HCT116 (cell line): ENCODE measurements at regions not wholly inside any gene's neighbourhood (a gene's known extent, or its start where the extent isn't known, plus 50 kb on each side); places are given as distances from the start of the nearest gene placed in this dataset.

Experiments used
- CEBPB ChIP-seq: IDR thresholded peaks from 2 replicates; pipeline ENCODE4 v1.6.1; 2012; ENCODE audit warnings: low read depth
- CTCF ChIP-seq, 3 experiments: fragments of 200-600 bp in 1 of 3; sonication (generic) in 1 of 3; IDR thresholded peaks in 2 of 3; conservative IDR thresholded peaks in 1 of 3; 2 replicates each; pipeline ENCODE4 v1.5.1; 2012 to 2017; ENCODE audit warnings: low read depth in 2 of 3, low read length in 2 of 3, antibody characterized with exemption in 1 of 3, borderline replicate concordance in 1 of 3, control low read depth in 1 of 3, mild to moderate bottlenecking in 1 of 3, mixed read lengths in 1 of 3, mixed run types in 1 of 3, moderate library complexity in 1 of 3; ENCODE audit not compliant: insufficient read depth in 1 of 3
- EZH2 ChIP-seq: fragments of 200-600 bp; sonication (generic); IDR thresholded peaks from 2 replicates; pipeline ENCODE4 v1.6.1; 2017; ENCODE audit warnings: antibody characterized with exemption, mixed run types
- FOSL1 ChIP-seq: IDR thresholded peaks from 2 replicates; pipeline ENCODE4 v1.6.1; 2012; ENCODE audit warnings: low read depth
- JUND ChIP-seq: IDR thresholded peaks from 2 replicates; pipeline ENCODE4 v1.6.1; 2012
- MAX ChIP-seq: IDR thresholded peaks from 2 replicates; pipeline ENCODE4 v1.6.1; 2012
- POLR2A ChIP-seq: IDR thresholded peaks from 2 replicates; pipeline ENCODE4 v1.7.0; 2011; ENCODE audit warnings: borderline replicate concordance; ENCODE audit not compliant: insufficient read depth, insufficient read length; ENCODE audit errors: extremely low read depth
- POLR2AphosphoS5 ChIP-seq: IDR thresholded peaks from 2 replicates; pipeline ENCODE4 v1.6.1; 2011; ENCODE audit warnings: mild to moderate bottlenecking, low read depth, low read length, moderate library complexity
- SP1 ChIP-seq: IDR thresholded peaks from 2 replicates; pipeline ENCODE4 v1.6.1; 2012; ENCODE audit warnings: low read depth
- SRF ChIP-seq: IDR thresholded peaks from 2 replicates; pipeline ENCODE4 v1.6.1; 2012; ENCODE audit warnings: low read depth
- ZNF274 ChIP-seq: fragments of 200-500 bp; sonication (Bioruptor generic); IDR thresholded peaks from 2 replicates; pipeline ENCODE4 v1.6.1; 2014; ENCODE audit warnings: mild to moderate bottlenecking, low read depth, low read length, inconsistent platforms

GRCh38 chr18:28523758-28524475, 347.0 kb upstream of the CDH2 start:
- TF ChIP-seq CEBPB (no peak), SP1 (no peak), POLR2AphosphoS5 (no peak), POLR2A (no peak), ZNF274 (no peak), MAX (no peak), CTCF (IDR thresholded peaks at IDR 0.05 in 2 of 3, conservative IDR thresholded peaks at IDR 0.05 in 1 of 3; ENCODE audit: borderline replicate concordance in 1 of 3, insufficient read depth in 1 of 3, low read depth in 2 of 3, low read length in 2 of 3) (no peak), EZH2 (no peak), FOSL1 (no peak), JUND (no peak), SRF (no peak)
